SK-N-SH treated with all-trans-retinoic acid at 6 μM for 48 hours (cell line): ENCODE measurements at regions not wholly inside any gene's neighbourhood (a gene's known extent, or its start where the extent isn't known, plus 50 kb on each side); places are given as distances from the start of the nearest gene placed in this dataset.
A peak's percentile ranks its signal among the peaks of the same experiment; 100 is the strongest.

Source experiments
- ATAC-seq: fragments of 200-7000 bp; cut with Tn5 transposase; 3 replicates; pipeline ENCODE4 v1.9.1; 2020; ENCODE audit warnings: mild to moderate bottlenecking, moderate library complexity
- BACH2 ChIP-seq: fragments of 250-450 bp; sonication (Bioruptor Pico); IDR thresholded peaks from 2 replicates; pipeline ENCODE4 v1.9.0; 2021; ENCODE audit warnings: mild to moderate bottlenecking, borderline replicate concordance
- CSDC2 ChIP-seq: fragments of 250-450 bp; sonication (Bioruptor Pico); IDR thresholded peaks from 2 replicates; pipeline ENCODE4 v1.5.0; 2020; ENCODE audit warnings: mild to moderate bottlenecking, moderate library complexity
- GLIS3 ChIP-seq: fragments of 250-450 bp; sonication (Bioruptor Pico); IDR thresholded peaks from 2 replicates; pipeline ENCODE4 v1.5.0; 2020; ENCODE audit warnings: mild to moderate bottlenecking, moderate library complexity
- ISL1 ChIP-seq: fragments of 250-450 bp; sonication (Bioruptor Pico); IDR thresholded peaks from 2 replicates; pipeline ENCODE4 v2.1.2; 2022; ENCODE audit warnings: mild to moderate bottlenecking, moderate library complexity
- PPARA ChIP-seq: fragments of 250-450 bp; sonication (Bioruptor Pico); IDR thresholded peaks from 2 replicates; pipeline ENCODE4 v1.5.0; 2020; ENCODE audit warnings: mild to moderate bottlenecking, borderline replicate concordance
- SNAI2 ChIP-seq: fragments of 250-450 bp; sonication (Bioruptor Pico); IDR thresholded peaks from 2 replicates; pipeline ENCODE4 v1.5.0; 2020; ENCODE audit warnings: mild to moderate bottlenecking, moderate library complexity
- TCF4 ChIP-seq: fragments of 250-450 bp; sonication (Bioruptor Pico); IDR thresholded peaks from 2 replicates; pipeline ENCODE4 v1.8.0; 2021; ENCODE audit warnings: mild to moderate bottlenecking, moderate library complexity, borderline replicate concordance
- TOX ChIP-seq: fragments of 250-450 bp; sonication (Bioruptor Pico); IDR thresholded peaks from 2 replicates; pipeline ENCODE4 v1.8.0; 2021; ENCODE audit warnings: mild to moderate bottlenecking, moderate library complexity, borderline replicate concordance
- ZC3H10 ChIP-seq: fragments of 250-450 bp; sonication (Bioruptor Pico); IDR thresholded peaks from 2 replicates; pipeline ENCODE4 v1.5.1; 2021; ENCODE audit warnings: mild to moderate bottlenecking, moderate library complexity
- ZFP3 ChIP-seq: fragments of 250-450 bp; sonication (Bioruptor Pico); IDR thresholded peaks from 2 replicates; pipeline ENCODE4 v1.5.0; 2020; ENCODE audit warnings: mild to moderate bottlenecking, moderate library complexity
- ZFP30 ChIP-seq: fragments of 450-650 bp; formaldehyde crosslinking; IDR thresholded peaks from 2 replicates; pipeline ENCODE4 v1.5.0; 2022; ENCODE audit warnings: mild to moderate bottlenecking, moderate library complexity
- ZNF565 ChIP-seq: fragments of 450-650 bp; formaldehyde crosslinking; conservative IDR thresholded peaks from 2 replicates; pipeline ENCODE4 v1.5.0; 2020; ENCODE audit warnings: low read depth, mild to moderate bottlenecking, moderate library complexity
- ZNF70 ChIP-seq: fragments of 450-650 bp; formaldehyde crosslinking; IDR thresholded peaks from 2 replicates; pipeline ENCODE4 v1.5.0; 2020; ENCODE audit warnings: mild to moderate bottlenecking, moderate library complexity
- ZNF8 ChIP-seq: fragments of 450-650 bp; formaldehyde crosslinking; IDR thresholded peaks from 2 replicates; pipeline ENCODE4 v1.5.0; 2020; ENCODE audit warnings: mild to moderate bottlenecking, moderate library complexity
- TF ChIP-seq, protein P1 (sequence below): fragments of 250-450 bp; sonication (Bioruptor Pico); IDR thresholded peaks from 2 replicates; pipeline ENCODE4 v1.8.0; 2020; ENCODE audit warnings: mild to moderate bottlenecking, moderate library complexity, borderline replicate concordance
- TF ChIP-seq, protein P2 (sequence below): fragments of 250-450 bp; sonication (Bioruptor Pico); IDR thresholded peaks from 2 replicates; pipeline ENCODE4 v1.8.0; 2021; ENCODE audit warnings: low read depth, mild to moderate bottlenecking, moderate library complexity, borderline replicate concordance
- TF ChIP-seq, protein P3 (sequence below): fragments of 250-450 bp; sonication (Bioruptor Pico); IDR thresholded peaks from 2 replicates; pipeline ENCODE4 v1.5.1; 2020; ENCODE audit warnings: low read depth, mild to moderate bottlenecking, moderate library complexity
- TF ChIP-seq, protein P4 (sequence below): fragments of 250-450 bp; sonication (Bioruptor Pico); IDR thresholded peaks from 2 replicates; pipeline ENCODE4 v1.5.1; 2021; ENCODE audit warnings: mild to moderate bottlenecking, moderate library complexity
- TF ChIP-seq, protein P5 (sequence below): fragments of 250-450 bp; sonication (Bioruptor Pico); IDR thresholded peaks from 2 replicates; pipeline ENCODE4 v1.5.0; 2020; ENCODE audit warnings: mild to moderate bottlenecking, moderate library complexity

DNA sequence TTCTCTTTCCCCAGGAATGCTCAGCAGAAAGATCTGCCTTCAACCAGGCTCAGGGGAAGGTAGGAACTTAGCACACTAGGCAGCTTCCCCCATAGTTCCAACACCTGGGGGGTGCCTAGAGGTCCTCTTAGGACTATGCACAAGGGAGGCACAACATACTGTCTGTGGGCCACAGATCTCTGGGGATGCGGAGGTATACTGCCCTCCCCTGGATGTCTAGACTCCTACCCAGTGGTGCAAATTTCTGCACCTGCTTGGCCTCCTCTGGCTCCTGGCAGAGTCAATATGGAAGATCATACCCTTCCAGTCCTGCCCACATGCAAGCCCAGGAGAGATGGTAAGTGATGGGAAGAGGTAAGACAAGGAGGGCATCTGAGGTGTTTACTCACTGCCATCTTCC is 247.5 kb upstream of the DAPK1 start:
- ATAC-seq, result no peak; the same call in 2 of the 3 replicates
- TF ChIP-seq ZC3H10 (CRISPR knock-in tag) (no peak), ZNF70 (CRISPR knock-in tag) (no peak), ZFP30 (CRISPR knock-in tag) (no peak), TOX (CRISPR knock-in tag) (no peak), ZNF565 (CRISPR knock-in tag) (no peak), ZFP3 (CRISPR knock-in tag) (no peak), ZNF8 (no peak), ISL1 (CRISPR knock-in tag) (no peak), PPARA (CRISPR knock-in tag) (no peak)
- TF ChIP-seq, protein P1, sequence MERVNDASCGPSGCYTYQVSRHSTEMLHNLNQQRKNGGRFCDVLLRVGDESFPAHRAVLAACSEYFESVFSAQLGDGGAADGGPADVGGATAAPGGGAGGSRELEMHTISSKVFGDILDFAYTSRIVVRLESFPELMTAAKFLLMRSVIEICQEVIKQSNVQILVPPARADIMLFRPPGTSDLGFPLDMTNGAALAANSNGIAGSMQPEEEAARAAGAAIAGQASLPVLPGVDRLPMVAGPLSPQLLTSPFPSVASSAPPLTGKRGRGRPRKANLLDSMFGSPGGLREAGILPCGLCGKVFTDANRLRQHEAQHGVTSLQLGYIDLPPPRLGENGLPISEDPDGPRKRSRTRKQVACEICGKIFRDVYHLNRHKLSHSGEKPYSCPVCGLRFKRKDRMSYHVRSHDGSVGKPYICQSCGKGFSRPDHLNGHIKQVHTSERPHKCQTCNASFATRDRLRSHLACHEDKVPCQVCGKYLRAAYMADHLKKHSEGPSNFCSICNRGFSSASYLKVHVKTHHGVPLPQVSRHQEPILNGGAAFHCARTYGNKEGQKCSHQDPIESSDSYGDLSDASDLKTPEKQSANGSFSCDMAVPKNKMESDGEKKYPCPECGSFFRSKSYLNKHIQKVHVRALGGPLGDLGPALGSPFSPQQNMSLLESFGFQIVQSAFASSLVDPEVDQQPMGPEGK (CRISPR knock-in tag), result no peak
- TF ChIP-seq, protein P2, sequence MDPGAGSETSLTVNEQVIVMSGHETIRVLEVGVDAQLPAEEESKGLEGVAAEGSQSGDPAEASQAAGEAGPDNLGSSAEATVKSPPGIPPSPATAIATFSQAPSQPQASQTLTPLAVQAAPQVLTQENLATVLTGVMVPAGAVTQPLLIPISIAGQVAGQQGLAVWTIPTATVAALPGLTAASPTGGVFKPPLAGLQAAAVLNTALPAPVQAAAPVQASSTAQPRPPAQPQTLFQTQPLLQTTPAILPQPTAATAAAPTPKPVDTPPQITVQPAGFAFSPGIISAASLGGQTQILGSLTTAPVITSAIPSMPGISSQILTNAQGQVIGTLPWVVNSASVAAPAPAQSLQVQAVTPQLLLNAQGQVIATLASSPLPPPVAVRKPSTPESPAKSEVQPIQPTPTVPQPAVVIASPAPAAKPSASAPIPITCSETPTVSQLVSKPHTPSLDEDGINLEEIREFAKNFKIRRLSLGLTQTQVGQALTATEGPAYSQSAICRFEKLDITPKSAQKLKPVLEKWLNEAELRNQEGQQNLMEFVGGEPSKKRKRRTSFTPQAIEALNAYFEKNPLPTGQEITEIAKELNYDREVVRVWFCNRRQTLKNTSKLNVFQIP (CRISPR knock-in tag), result no peak
- TF ChIP-seq, protein P3, sequence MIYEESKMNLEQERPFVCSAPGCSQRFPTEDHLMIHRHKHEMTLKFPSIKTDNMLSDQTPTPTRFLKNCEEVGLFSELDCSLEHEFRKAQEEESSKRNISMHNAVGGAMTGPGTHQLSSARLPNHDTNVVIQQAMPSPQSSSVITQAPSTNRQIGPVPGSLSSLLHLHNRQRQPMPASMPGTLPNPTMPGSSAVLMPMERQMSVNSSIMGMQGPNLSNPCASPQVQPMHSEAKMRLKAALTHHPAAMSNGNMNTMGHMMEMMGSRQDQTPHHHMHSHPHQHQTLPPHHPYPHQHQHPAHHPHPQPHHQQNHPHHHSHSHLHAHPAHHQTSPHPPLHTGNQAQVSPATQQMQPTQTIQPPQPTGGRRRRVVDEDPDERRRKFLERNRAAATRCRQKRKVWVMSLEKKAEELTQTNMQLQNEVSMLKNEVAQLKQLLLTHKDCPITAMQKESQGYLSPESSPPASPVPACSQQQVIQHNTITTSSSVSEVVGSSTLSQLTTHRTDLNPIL (CRISPR knock-in tag), result no peak
- TF ChIP-seq, protein P4, sequence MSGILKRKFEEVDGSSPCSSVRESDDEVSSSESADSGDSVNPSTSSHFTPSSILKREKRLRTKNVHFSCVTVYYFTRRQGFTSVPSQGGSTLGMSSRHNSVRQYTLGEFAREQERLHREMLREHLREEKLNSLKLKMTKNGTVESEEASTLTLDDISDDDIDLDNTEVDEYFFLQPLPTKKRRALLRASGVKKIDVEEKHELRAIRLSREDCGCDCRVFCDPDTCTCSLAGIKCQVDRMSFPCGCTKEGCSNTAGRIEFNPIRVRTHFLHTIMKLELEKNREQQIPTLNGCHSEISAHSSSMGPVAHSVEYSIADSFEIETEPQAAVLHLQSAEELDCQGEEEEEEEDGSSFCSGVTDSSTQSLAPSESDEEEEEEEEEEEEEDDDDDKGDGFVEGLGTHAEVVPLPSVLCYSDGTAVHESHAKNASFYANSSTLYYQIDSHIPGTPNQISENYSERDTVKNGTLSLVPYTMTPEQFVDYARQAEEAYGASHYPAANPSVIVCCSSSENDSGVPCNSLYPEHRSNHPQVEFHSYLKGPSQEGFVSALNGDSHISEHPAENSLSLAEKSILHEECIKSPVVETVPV (CRISPR knock-in tag), result no peak
- TF ChIP-seq, all 23 proteins: peak for 0

DNA sequence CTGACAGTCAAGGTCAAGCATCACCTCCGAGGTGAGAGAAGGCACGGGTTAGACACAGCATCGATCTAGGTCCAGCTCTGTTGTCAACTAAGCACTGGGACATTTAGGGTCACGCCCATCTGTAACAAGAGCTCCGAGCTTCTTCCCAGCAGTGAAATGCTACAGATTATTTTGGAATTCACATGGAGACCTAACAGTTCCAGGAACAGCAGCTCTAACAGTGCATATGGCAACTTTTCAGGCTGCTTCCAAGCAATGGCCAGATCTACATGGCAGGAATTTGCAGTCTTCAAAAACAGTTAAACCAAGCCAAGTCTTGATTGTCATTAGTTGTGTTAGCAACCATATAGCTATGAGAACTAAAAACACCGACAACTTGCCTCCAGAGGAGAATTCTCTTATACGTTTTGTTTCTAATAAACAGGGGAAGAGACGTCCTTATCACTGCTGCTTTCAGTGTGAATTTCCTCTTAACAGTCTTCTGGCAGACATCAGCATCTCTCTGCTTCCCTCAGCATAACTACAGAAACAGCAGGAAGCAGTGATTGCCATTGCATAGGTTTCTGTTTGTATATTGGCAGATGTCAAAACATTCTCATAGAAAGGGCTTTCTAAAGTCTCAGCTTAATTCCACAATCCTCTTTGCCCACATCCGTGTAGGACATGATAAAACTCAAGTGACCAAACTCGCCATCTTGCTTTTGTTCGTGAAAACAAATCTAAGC is 242.1 kb upstream of the DAPK1 start:
- no peak for ATAC-seq
- TF ChIP-seq, protein P4 (CRISPR knock-in tag), result no peak
- TF ChIP-seq CSDC2 (CRISPR knock-in tag) (no peak), ZNF70 (CRISPR knock-in tag) (no peak), BACH2 (CRISPR knock-in tag) (no peak), ZNF565 (CRISPR knock-in tag) (no peak), ZC3H10 (CRISPR knock-in tag) (no peak)
- TF ChIP-seq, protein P2 (CRISPR knock-in tag), result no peak

DNA sequence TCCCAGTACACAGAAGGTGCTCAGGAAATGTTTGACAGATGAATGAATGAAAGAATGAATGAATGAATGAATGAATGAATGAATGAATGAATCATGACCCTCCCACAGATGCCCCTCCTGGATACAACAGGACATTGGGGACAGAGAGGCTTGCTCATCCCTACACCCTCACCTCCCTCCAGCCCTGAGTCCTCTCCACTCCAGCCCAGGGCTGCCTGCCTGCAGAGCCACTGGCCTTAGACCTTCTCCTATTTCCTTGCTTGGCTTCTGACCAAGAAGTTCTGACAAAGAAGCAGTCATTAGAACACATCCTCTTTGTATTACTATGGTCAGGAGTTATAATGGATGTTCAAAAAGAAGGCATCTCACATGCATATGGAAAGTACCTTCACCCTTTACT is 240.7 kb upstream of the DAPK1 start:
- peak; percentile 91 for ATAC-seq
- no peak for TF ChIP-seq ZNF70 (CRISPR knock-in tag)
- TF ChIP-seq GLIS3, result no peak
- TF ChIP-seq ZFP30 (CRISPR knock-in tag), result no peak
- TF ChIP-seq TCF4 (CRISPR knock-in tag), result no peak
- TF ChIP-seq BACH2 (CRISPR knock-in tag), result no peak
- TF ChIP-seq SNAI2, result no peak
- no peak for TF ChIP-seq TOX (CRISPR knock-in tag)
- TF ChIP-seq, protein P1 (CRISPR knock-in tag), result no peak
- no peak for TF ChIP-seq CSDC2 (CRISPR knock-in tag)
- TF ChIP-seq, protein P5, sequence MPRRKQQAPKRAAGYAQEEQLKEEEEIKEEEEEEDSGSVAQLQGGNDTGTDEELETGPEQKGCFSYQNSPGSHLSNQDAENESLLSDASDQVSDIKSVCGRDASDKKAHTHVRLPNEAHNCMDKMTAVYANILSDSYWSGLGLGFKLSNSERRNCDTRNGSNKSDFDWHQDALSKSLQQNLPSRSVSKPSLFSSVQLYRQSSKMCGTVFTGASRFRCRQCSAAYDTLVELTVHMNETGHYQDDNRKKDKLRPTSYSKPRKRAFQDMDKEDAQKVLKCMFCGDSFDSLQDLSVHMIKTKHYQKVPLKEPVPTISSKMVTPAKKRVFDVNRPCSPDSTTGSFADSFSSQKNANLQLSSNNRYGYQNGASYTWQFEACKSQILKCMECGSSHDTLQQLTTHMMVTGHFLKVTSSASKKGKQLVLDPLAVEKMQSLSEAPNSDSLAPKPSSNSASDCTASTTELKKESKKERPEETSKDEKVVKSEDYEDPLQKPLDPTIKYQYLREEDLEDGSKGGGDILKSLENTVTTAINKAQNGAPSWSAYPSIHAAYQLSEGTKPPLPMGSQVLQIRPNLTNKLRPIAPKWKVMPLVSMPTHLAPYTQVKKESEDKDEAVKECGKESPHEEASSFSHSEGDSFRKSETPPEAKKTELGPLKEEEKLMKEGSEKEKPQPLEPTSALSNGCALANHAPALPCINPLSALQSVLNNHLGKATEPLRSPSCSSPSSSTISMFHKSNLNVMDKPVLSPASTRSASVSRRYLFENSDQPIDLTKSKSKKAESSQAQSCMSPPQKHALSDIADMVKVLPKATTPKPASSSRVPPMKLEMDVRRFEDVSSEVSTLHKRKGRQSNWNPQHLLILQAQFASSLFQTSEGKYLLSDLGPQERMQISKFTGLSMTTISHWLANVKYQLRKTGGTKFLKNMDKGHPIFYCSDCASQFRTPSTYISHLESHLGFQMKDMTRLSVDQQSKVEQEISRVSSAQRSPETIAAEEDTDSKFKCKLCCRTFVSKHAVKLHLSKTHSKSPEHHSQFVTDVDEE, result no peak
- TF ChIP-seq, protein P4 (CRISPR knock-in tag), result no peak
